ENCODE measurements at regions not wholly inside any gene's neighbourhood (a gene's known extent, or its start where the extent isn't known, plus 50 kb on each side); places are given as distances from the start of the nearest gene placed in this dataset.

DNA sequence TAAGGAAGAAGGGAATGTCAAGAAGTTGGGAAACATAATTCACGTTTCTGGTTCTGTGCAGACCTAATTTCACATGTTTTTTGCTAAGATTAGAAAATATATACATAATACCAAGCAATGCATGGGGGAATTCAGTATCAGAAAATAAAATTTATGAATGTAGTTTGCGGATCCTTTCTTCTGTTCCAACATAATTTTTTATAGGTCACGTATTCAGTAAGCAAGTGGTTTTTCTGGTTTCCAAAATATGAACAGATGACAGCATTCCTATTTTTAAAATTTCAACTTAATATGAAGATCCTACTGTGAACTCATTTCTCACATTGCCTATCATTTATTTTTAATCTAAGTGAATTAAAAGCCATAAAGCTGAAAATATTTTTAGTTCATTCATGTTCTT, 560.0 kb upstream of the NRG3 start:
- TF ChIP-seq EZH2 (IDR thresholded peaks at IDR 0.05) (no peak), POLR2AphosphoS5 (IDR thresholded peaks at IDR 0.05; ENCODE audit: borderline replicate concordance, low read depth, low read length) (no peak)
